HG03159 (cell line): ENCODE measurements at regions not wholly inside any gene's neighbourhood (a gene's known extent, or its start where the extent isn't known, plus 50 kb on each side); places are given as distances from the start of the nearest gene placed in this dataset.
A peak's percentile ranks its signal among the peaks of the same experiment; 100 is the strongest.

ENCODE experiments used
- ATAC-seq: cut with Tn5 transposase; IDR thresholded peaks from one replicate; pipeline ENCODE4 v1.9.1; 2021; ENCODE audit warnings: mild to moderate bottlenecking, moderate library complexity; ENCODE audit not compliant: unreplicated experiment

DNA sequence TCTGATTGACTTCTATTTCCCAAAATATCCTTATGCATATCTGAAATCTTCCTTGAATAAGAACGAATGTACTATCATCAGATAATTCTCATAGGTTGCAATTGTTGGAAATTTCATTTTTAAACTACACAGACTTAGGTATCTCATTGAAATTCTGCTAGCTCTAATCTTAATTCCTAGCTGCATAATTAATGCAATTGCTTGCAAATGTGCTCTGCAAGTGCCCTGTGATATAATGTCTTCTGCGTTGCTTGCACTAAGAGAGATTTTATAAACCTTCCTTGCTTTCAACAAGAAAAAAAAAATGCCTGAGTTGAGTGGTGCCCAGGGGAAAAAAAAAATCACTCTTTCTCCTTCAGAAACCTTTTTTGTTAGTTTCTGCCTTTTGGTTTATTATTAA, 354.9 kb downstream of the TFAP2A start:
- no peak for ATAC-seq

DNA sequence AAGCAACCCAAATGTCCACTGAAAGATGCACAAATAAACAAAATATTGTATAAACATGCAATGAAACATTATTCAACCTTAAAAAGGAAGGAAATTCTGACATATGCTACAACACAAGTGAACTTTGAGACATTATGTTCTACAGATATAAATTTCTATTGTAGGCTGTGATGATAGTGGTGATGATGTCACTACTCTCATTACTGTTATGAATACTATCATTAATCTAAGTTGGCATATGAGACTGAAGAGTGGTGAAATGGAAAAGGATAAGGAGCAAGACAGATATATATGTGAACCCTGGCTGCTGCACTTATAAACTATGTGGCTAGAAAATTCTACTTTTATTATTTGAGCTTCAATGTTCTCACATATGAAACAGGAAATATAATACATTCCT, 360.2 kb downstream of the TFAP2A start:
- ATAC-seq = no peak

DNA sequence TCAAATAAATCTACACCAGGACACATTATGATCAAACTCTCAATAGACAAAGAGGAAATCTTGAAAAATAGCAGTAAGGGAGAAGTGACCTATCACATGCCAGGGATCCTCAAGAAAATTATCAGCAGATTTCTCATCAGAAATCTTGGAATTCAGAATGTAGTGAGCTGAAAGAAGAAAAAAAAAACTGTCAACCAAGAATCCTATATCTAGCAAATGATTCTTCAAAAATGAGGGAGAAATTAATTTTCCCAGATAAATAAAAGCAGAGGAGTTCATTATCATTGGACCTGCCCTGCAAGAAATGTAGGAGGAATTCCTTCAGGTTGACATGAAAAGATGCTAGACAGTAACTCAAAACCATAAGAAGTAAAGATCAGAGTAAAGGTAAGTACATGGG, 363.6 kb downstream of the TFAP2A start:
- no peak for ATAC-seq

- ATAC-seq = no peak
Observed at GRCh38 chr6:10048370-10049297, 366.2 kb downstream of the TFAP2A start.

DNA sequence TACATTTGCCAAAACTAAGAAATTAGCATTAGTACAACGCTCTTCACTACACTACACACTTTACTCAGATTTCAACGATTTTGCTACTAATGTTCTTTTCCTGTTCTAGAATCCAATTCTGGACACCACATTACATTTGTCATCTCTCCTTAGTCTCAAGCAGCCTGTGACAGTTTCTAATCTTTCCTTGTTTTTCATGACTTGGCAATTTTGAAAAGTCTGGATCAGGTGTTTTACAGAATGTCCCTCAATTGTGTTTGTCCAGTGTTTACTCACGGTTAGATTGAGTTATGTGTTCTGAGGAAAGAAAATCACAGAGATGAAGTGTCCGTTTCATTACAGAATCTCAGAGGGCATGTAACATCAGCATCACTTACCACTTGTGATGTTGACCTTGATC, 372.6 kb downstream of the TFAP2A start:
- no peak for ATAC-seq

DNA sequence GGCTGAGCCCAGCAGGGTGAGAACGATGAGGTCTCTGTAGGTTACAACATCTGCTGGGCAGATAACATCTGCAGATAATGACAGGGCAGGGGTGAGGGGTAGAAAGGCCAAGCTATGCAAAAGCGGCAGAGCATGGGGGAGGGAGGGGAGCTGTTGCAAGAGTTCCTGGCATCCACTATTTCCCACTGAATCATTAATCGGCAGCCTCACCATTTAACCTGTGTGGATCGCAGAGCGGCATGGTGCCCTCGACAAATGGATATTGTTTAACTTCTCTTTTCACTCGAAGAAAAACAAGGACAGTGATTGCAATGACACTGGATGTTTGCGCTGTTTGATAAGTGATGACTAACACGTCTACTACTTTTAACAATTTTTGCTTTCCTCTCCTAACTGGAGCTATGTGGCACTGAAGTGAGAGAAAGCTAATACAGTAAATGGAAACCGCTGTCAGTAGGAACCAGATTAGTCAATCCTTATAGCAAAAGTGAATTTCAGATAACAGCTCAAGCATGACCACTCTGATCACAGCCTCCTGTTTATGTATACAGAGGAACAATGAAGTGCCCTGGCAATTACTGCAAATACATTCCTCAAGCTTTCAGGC, 381.5 kb downstream of the TFAP2A start:
- ATAC-seq = no peak

- no peak for ATAC-seq
Observed at GRCh38 chr6:10031617-10032016, 383.3 kb downstream of the TFAP2A start.

- peak; percentile 67 for ATAC-seq
Observed at GRCh38 chr6:10030942-10031537, 383.8 kb downstream of the TFAP2A start.

DNA sequence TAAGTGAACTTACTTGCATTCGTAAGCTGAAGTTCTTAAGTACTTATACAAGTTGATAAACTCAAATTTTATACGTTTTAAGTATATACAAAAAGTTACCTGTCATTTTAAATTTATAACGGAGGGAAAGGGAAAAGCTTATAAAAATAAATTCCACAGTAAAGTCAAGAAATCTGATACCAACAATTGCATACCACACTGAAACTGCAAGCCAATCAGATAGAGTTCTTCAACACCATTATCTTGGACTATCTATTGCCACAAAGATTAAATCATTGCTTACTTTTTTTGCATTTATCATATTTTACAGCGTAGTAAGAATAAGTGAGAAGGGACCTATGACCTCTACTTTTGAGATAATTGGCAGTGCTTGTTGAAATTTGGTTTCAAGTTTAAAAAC, 386.7 kb downstream of the TFAP2A start:
- ATAC-seq = no peak

DNA sequence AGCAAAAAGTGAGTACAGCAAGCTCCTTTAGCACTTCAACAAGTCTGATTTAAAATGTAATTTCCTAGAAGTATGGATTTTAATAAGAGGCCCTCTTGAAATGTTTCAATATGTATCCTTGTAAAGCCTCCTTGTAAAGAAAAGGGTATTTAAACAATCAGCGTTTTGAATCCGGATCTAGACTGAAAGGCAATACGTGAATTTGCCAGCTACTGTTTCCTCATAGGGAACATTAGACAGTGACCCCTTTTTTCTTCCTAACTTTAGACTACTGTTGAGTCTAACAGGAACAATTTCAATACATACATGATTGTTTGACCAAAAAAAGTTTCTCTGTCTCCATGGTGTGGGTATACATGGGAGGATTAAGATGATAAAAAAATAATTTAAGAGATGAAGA, 395.0 kb downstream of the TFAP2A start:
- ATAC-seq = no peak

GRCh38 chr6:10014557-10014956, 400.3 kb downstream of the TFAP2A start:
- ATAC-seq = no peak

DNA sequence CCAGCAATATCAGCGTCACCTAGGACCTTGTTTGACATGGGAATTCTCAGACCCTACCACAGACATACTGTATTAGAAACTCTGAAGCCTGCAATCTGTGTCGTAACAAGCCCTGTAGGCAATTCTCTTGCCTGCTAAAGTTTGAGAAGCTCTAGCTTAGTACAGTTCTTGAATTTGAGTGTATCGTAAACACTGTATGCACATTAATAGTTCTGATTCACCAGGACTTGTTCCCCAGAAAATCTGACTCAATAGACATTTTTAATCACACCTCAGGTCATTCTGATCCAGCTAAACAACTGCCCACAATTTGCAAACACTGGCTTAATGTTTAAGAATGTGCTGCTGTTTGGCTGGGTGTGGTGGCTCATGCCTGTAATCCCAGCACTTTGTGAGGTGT, 414.3 kb downstream of the TFAP2A start:
- ATAC-seq = no peak

DNA sequence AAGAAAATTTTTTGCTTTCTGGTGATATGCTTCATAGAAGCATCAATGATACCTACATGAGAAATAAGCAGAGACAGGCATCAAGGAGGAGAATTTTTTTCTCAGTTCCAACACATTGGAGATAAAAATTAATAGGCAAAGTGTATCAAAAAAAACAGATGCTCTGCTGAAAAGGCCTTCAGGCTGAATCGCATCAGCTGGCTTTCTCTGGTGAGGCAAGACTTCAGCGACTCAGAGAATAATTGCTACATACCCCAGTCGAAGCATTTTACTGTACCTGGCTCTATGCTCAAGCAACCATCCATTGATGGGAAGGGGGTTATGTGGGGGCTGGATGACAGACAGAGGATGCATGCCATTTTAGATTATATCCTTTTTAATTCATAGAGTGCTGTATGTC, 415.1 kb downstream of the TFAP2A start:
- ATAC-seq = no peak

GRCh38 chr6:9986273-9986672, 428.6 kb downstream of the TFAP2A start:
- no peak for ATAC-seq

DNA sequence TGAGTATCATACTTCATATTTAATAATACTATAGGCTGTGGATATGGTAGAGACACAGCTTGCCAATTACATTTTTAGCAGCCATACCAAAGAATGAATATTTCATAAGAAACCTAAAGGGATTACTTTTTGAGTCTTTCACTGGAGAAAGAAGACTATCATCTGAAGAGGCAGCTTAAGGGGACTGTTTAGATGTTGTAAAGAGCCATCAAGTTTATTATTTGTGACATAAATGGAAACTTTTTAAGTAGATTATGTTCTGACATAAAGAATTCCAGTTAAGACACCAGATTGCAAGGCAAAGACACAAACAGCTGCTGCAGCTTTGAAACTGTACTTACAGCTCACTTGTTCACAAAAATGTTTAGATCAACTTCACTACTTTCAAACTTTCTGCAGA, 429.4 kb downstream of the TFAP2A start:
- ATAC-seq = no peak

DNA sequence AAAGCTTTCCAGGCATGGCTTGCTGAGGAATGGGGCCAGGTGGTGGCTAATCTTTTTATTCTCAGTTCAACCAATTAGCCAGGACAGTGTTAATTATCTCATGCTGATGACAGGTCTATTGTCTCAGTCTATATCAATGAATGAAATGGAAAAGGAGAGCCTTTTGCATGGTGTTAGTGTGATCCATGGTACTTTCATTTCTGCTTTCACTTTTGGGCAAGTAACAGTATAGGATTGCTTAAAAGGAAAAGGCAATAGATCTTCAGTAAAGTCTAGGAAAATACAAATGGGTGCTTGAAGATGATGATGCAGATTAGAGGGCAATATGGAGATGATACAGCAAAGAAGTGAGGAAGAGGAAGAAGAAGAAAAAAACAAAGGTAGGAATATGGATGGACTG, 430.3 kb downstream of the TFAP2A start:
- ATAC-seq = no peak

- no peak for ATAC-seq
Observed at GRCh38 chr6:9983168-9983567, 431.7 kb downstream of the TFAP2A start.

- ATAC-seq = no peak
Observed at GRCh38 chr6:9982215-9982614, 432.7 kb downstream of the TFAP2A start.

GRCh38 chr6:9979996-9980395, 434.9 kb downstream of the TFAP2A start:
- no peak for ATAC-seq

DNA sequence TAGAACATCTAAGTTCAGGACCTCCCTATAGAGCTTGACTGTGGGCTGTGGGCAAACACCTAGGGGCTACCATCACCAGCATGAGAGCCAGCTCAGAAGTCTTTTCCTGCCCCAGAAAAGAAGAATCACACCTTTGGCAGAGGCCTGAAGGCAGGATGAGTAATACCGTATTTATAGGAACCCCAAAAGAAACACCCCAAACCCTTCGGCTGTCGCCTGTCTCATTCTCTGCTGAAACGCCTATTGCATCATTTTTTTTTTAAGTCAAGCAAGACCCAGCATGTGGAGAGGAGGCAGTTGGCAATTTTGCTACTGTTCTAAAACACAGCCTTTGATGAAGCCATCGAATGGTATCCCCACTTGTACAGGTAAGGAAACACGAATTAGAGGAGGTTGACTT, 436.4 kb downstream of the TFAP2A start:
- ATAC-seq = no peak

DNA sequence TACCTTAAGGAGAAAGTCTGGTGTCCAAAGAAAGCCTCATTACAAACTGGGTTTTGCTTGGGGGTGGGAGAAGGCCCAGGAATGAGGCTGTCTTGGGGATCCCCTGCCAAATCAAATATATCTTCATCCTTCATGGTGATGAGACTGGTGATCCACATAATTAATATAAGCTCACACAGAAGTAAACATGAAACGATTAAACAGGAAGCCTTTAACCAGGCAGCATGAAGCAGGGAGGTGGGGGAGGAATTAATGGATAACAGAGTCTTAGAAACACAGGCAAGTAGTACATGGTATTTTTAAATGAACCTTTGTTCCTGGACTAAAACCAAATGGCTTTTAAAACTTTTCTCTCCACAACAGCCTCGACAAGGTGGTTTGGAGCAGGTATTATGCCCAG, 437.5 kb downstream of the TFAP2A start:
- no peak for ATAC-seq

DNA sequence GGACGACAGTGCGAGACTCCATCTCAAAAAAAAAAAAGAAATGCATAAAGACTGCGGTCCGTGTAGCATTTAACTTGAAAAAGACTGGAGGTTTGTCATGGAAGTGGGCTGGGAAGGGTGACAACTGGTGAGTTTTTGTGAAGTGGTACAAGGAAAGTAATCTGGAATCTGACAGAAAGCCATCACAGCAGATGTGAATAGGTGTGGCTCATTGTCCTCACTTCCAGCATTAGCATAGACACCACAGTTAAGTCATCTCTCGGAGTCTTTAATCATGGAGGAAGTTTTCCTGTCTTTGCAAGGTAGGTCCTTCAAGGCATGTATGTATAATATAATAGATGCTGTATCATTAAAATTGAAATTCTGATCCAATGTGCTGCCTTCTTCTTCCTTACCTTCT, 453.2 kb downstream of the TFAP2A start:
- no peak for ATAC-seq
